ENCODE measurements at regions not wholly inside any gene's neighbourhood (a gene's known extent, or its start where the extent isn't known, plus 50 kb on each side); places are given as distances from the start of the nearest gene placed in this dataset.

DNA sequence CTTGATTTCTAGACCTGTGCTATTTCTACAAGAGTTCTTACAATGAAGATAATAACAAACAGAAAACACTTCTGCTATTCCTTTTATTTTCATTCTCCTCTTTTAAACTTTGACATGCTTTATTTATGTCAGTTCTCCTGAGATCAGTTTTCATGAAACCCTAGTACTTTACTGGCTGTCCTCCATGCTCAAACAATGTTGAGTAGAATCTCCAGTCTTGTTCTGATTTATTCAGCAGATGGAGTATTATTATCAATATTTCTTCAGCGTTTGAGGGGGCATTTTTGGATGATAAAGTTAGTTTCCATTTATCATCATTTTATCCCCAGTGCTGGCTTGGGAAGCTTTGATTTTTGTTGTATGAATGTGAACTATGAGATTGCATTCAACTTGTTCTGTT is 85.9 kb upstream of the WARS2 start:
- H3K36me3 ChIP-seq (ENCODE audit: control insufficient read depth in 4 of 4, insufficient read depth in 3 of 4, low read depth in 1 of 4, low read length in 3 of 4) = no peaks in the 10 kb centered on the region
- WGBS = 92% methylated on average over 1 of the region's 1 CpG
- H3K27me3 ChIP-seq (ENCODE audit: control insufficient read depth in 4 of 4, insufficient read depth in 4 of 4, low read length in 3 of 4) = no peaks in the 10 kb centered on the region
- no peak for TF ChIP-seq HNF4A (conservative IDR thresholded peaks at IDR 0.05)
- no peak for TF ChIP-seq TAF1 (conservative IDR thresholded peaks at IDR 0.05)
- TF ChIP-seq ZBTB33 (IDR thresholded peaks at IDR 0.05) = no peak
- TF ChIP-seq SP1 (IDR thresholded peaks at IDR 0.05) = no peak
- TF ChIP-seq REST (IDR thresholded peaks at IDR 0.05) = no peak
- H3K27ac ChIP-seq (ENCODE audit: low read depth in 1 of 2, low read length in 2 of 2) = no peak overlapping the region
- no peaks in the 10 kb centered on the region for H3K4me1 ChIP-seq (ENCODE audit: control insufficient read depth in 4 of 4, insufficient read depth in 4 of 4, low read length in 3 of 4)
- H3K9ac ChIP-seq (ENCODE audit: low read depth in 1 of 2, low read length in 2 of 2) = no peak overlapping the region
- H3K4me3 ChIP-seq (ENCODE audit: low read depth in 1 of 3, low read length in 3 of 3) = no peak overlapping the region
- no peaks in the 10 kb centered on the region for H3K9me3 ChIP-seq (ENCODE audit: control insufficient read depth in 4 of 4, low read length in 3 of 4)
- DNase-seq (ENCODE audit: low spot score) = no peak

DNA sequence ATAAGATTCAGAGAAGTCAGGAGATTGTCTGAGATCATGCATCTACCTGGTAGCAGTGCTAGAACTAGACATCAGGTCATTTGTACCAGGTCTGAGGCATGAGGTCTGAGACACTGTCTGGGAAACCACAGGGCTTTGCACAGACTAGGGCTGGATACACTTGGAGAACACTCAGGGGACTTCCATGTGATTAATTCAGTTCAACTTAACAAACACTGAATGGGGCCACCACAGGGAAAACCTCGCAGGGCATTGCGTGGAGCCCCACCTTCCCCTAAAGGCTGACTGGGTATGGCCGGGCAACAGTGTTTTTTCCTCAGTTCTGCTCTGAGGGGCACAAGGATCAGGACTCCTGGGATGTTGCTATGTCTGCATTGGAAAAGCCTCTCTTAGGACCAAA is 86.5 kb upstream of the WARS2 start:
- H3K27ac ChIP-seq (ENCODE audit: low read depth in 1 of 2, low read length in 2 of 2) = no peak overlapping the region
- no peak overlapping the region for H3K4me3 ChIP-seq (ENCODE audit: low read depth in 1 of 3, low read length in 3 of 3)
- TF ChIP-seq FOXA1 (IDR thresholded peaks at IDR 0.05) (no peak), ATF3 (IDR thresholded peaks at IDR 0.05) (no peak), SP1 (IDR thresholded peaks at IDR 0.05) (no peak), MAX (IDR thresholded peaks at IDR 0.05) (no peak), RAD21 (IDR thresholded peaks at IDR 0.05) (no peak), HNF4A (conservative IDR thresholded peaks at IDR 0.05) (no peak), REST (IDR thresholded peaks at IDR 0.05) (no peak), GABPA (IDR thresholded peaks at IDR 0.05 in 1 of 2, conservative IDR thresholded peaks at IDR 0.05 in 1 of 2) (no peak), ZBTB33 (IDR thresholded peaks at IDR 0.05) (no peak), TAF1 (conservative IDR thresholded peaks at IDR 0.05) (no peak), FOXA2 (IDR thresholded peaks at IDR 0.05) (no peak), HNF4G (IDR thresholded peaks at IDR 0.05) (no peak)
- TF ChIP-seq, protein P1, sequence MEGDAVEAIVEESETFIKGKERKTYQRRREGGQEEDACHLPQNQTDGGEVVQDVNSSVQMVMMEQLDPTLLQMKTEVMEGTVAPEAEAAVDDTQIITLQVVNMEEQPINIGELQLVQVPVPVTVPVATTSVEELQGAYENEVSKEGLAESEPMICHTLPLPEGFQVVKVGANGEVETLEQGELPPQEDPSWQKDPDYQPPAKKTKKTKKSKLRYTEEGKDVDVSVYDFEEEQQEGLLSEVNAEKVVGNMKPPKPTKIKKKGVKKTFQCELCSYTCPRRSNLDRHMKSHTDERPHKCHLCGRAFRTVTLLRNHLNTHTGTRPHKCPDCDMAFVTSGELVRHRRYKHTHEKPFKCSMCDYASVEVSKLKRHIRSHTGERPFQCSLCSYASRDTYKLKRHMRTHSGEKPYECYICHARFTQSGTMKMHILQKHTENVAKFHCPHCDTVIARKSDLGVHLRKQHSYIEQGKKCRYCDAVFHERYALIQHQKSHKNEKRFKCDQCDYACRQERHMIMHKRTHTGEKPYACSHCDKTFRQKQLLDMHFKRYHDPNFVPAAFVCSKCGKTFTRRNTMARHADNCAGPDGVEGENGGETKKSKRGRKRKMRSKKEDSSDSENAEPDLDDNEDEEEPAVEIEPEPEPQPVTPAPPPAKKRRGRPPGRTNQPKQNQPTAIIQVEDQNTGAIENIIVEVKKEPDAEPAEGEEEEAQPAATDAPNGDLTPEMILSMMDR (IDR thresholded peaks at IDR 0.05; ENCODE audit: low read depth, low read length, missing input control) = no peak
- H3K27me3 ChIP-seq (ENCODE audit: control insufficient read depth in 4 of 4, insufficient read depth in 4 of 4, low read length in 3 of 4) = no peaks in the 10 kb centered on the region
- no peak overlapping the region for H3K9ac ChIP-seq (ENCODE audit: low read depth in 1 of 2, low read length in 2 of 2)
- no peaks in the 10 kb centered on the region for H3K36me3 ChIP-seq (ENCODE audit: control insufficient read depth in 4 of 4, insufficient read depth in 3 of 4, low read depth in 1 of 4, low read length in 3 of 4)
- H3K4me1 ChIP-seq (ENCODE audit: control insufficient read depth in 4 of 4, insufficient read depth in 4 of 4, low read length in 3 of 4) = no peaks in the 10 kb centered on the region
- 90% methylated on average over 3 of the region's 3 CpGs for WGBS
- H3K9me3 ChIP-seq (ENCODE audit: control insufficient read depth in 4 of 4, low read length in 3 of 4) = no peaks in the 10 kb centered on the region
- DNase-seq (ENCODE audit: low spot score) = no peak

Data from liver (tissue), 8 donors.